ENCODE measurements at regions not wholly inside any gene's neighbourhood (a gene's known extent, or its start where the extent isn't known, plus 50 kb on each side); places are given as distances from the start of the nearest gene placed in this dataset.
A peak's percentile ranks its signal among the peaks of the same experiment; 100 is the strongest.
"Not testable (repeated sequence)": the region's sequence is repeated elsewhere in the genome, so short reads cannot be mapped to it uniquely, and the experiment has no call there.

DNA sequence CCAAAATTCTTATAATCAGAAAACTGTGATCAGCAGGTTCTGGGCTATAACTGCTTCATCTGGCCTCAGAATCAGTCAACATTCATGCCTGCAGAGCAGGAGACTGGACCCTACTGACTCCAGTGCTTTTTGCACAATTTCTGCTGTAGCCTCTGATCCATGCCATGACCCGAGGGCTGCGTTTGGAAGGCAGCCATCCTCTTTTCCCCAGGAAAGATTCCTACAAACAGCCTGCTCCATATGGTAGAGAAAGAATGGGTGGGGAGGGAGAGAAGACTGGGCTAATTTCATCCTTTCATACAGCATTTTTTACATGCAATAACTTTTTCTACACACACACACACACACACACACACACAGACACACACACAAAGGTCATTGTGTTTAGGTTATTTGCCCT is 133.0 kb upstream of the MMADHC start:
- no peak for DNase-seq (ENCODE audit: low read depth, low spot score)

DNA sequence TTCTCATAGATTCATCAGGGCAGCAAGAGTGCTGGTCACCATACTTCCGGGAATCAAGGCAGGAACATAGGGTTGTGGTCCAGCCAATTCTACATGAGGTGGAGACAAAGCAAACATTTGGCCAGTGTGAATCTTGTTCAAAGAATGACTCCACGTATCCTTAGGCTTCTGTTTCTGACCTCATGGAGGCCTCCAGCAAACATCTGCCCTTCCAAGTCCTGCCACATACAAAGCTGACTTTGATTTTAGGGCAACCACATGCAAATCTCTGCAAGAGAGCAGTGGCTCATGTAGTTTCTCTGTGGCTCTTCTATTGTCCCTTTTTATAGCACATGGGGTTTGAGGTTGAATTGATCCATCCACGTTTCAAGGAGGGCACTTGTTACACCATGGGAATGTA is 132.1 kb upstream of the MMADHC start:
- DNase-seq (ENCODE audit: low read depth, low spot score) = no peak

DNA sequence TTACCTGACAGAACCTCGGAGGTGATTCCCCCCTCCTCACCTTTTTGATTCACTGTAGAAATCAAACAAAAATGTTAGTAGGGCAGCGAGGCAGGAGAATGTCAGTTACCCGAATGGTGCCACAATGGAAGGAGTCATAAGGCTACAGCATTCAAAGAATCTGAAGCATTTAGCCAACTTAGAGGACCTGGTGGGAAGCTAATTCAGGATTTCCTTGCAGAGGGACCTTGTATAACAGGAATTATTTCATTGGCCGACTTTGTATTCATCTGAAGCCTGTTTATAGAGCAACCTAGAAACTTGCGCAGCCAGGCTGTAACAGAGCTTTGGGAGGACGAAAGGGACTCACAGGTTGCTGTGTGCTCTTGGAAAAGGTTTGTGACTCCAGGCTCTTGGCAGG is 129.1 kb upstream of the MMADHC start:
- no peak for DNase-seq (ENCODE audit: low read depth, low spot score)

DNA sequence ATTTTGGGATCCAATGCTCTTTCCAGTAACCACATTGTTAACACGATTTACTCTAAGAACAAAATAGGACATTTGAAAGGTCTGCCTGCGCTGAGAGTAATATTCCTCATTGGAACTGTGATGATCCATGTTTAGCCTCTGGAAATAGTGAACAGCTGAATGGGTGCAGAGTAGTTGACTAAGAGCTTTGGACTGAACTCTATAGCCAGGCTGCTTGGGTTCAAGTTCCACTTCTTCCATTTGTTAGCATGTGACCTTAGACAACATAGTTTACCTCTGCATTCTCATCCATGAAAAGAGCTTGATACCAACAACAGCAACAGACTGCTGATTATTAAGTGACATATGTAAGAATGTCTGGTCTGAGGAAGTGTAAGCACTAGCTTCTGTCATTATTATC is 128.3 kb upstream of the MMADHC start:
- no peak for DNase-seq (ENCODE audit: low read depth, low spot score)

DNA sequence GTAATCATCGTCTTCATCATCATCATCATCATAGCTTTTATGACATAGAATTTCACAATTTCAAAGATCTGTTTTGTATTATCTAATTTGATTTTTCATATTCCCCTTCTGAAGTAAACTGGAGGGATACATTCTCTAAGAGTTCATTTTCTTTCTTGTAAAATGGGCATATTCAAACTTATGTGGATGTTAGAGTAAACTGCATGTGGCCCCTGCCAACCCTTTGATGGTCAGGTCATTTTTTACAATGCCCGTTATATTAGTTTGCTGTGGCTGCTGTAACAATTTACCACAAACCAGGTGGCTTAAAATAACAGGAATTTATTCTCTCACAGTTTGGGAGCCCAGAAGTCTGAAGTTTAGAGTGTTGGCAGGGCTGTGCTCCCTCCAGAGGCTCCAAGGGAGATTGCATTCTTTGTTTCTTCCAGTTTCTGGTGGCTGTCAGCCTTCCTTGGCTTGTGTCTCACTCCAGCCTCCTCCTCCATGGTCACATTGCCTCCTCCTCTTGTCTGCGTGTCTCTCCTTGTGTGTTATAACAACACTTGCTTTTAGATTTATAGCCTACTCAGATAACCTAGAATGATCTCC is 127.5 kb upstream of the MMADHC start:
- DNase-seq (ENCODE audit: low read depth, low spot score) = no peak

DNA sequence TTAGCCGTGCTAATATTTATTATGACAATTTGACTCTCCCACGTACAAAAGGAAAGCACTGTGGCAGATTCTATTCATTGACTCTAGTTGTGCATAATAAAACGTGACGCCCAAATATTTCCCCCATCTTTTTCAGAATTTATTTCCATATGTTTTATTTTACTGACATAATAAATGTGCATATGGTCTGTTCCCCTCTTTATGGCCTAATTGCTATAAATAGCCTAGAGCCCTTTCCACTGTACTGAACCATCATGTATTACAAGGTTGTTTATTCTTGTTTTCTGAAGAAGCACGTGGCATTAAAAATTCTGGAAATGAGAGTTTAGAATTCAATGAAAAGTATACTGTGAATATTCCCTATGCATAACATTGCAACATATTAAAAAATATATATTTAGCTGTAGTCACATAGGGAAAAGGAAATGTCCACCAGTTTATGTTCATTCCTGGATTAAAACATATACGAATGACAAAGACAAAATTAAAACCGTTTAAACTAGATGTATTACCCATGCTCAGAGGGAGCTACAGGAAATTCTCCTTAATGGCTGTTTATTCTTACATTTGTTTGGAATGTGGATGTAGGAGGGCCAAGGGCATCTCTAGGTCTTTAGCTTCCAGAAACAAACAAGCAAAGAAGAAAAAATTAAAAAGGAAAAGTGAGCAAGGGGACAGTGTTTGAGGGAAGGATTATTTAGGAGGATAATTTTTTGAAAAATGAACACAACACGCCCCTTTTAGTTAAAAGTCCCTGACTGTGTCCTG is 122.1 kb upstream of the MMADHC start:
- no peak for DNase-seq (ENCODE audit: low read depth, low spot score)

DNA sequence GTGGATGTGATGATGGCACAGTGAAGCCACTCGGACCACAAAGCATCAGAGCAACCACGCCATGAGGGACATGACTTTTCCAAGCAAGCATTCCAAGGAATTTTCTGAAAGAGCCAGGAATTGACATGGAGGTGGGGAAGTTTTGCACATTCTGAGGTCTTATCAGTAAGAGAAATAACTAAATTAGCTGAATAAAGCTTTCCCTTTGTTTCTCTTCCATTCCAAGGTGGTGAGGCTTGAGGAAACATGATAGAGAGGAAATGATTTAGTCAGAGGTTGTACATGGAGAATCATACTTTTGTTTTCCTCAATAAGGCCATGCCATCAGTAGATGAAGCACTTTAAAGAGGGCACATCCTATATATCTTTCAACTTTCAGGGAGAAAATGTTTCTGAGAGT is 115.7 kb upstream of the MMADHC start:
- DNase-seq (ENCODE audit: low read depth, low spot score) = no peak

DNA sequence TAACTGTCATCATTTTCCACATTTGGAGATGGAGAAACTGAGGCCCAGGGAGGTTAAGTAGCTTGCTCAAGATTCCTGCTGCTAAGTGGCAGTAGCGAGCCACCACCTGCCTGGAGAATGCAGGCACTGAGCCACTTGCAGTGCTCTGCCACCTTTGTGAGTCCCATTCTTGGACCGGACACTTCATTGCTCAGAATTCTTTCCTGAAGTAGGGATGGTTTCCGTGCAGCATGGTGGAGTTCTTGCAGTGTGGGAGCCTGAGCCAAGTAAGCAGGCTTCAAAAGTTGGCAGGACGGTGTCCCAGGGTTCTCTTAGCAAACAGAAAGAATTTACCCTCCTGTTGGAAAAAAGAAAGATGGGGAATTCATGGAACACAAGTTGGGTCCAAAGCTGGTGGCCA is 115.0 kb upstream of the MMADHC start:
- no peak for DNase-seq (ENCODE audit: low read depth, low spot score)

DNA sequence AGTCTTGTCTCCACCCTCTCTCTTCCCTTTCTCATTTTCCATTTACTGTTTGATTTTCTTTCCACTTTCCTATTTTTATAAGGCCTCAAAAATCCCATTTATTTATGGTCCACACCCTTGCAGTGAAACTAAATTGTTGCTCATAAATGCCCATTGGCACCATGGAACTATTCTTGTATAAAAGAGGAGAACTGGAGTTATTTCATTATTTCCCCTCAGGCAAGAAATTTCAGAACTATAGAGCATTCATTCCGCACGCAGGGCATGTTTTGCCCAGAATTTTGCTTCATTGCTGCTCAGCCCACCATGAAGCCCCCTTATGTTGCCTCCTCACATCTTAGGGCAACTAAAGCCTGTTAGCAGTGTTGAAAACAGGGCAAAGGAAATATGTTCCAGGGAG is 113.7 kb upstream of the MMADHC start:
- DNase-seq (ENCODE audit: low read depth, low spot score) = no peak

DNA sequence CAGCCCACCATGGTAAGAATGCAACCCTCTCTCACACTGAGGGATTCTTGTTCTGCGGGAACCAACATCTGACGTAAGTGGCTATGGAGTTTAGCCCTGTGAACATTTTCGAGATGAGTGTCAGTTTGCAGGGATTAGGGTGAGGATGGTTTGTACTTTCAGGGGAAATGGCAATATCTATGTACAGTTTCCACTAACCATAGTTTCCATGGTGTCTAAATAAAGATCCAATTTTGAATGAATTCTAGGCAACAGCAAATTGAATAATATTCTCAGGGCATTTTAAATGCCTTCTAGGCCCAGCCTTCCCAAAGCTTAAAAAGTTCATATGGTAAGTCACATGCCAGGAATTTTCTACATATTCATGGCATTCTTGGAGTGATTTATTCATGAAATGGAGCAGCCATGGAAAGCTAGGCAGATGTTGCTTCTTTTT is 105.4 kb upstream of the MMADHC start:
- no peak for DNase-seq (ENCODE audit: low read depth, low spot score)

DNA sequence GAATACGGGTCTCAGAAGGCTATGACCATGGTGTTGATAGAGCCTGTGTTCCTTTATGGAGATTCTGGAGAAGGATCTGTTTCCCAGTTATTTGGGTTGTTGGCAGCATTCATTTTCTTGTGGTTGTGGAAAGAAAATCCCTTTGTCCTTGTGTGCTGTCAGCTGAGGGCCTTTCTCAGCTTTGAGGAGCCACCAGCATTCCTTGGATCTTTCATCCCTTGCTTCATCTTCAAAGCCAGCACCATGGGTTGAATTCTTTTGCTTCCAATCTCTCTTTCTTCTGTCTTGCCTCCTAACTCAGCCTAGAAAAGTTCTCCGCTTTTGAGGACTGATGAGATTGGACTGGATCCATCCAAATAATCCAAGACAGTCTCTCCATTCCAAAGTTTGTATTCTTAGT is 103.2 kb upstream of the MMADHC start:
- DNase-seq (ENCODE audit: low read depth, low spot score) = no peak

DNA sequence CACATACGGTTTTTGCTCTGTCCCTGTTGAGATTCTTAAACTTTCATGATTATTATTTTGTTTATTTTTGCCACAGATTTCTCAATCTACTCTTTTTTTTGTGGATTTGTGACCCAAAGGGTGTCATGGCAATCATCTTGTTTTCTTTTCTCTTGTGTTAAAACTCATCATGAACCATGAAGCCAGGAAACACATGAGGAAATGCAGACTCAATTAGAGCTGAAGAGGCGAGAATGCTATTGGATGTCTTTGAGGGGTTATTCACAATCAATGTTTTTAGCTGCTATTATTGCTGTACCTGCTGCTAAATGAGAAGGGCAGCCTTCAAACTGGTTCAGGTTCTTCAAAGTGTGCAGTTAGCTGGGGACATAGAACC is 99.5 kb upstream of the MMADHC start:
- no peak for DNase-seq (ENCODE audit: low read depth, low spot score)

DNA sequence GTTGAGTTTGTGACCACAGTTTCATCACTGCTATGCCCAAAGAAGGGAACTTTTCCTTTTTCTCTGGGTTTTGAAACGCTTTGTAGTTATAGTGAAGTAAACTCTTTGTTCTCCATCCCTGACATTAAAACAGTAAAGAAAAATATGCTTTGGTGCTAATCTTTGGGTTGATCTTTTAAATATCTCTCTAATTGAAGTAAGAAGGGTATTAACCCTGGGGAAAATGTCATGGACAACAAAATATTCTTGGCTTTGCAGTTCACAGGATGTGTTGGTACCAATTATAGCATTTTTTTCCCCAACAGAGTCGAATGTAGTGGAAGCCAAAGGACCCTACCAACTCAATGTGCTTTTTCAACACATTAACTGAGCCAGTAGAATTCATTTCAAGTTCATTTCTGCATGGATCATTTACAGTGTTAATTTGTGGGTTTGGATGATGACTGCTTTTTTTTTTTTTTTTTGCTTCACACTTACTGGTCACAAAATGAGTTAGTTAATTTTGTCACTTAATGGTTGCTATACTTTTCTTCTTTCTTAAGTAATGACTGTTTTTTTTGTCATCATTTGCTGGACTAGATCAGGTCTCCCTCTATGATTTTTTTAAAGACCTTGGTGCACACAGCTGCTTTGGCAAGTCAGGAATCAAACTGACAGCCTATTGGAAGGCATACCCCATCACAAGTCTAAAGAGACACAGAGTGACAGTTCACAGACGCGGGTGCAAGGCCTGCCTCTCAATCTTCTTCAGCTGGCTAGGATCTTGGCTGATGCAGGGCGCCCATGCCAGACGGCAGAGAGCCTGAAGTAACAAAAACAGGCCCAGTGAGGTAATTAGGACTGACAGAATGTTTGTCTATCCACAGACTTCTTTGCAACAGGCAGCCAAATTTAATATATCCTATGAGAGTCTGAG is 98.8 kb upstream of the MMADHC start:
- DNase-seq (ENCODE audit: low read depth, low spot score) = no peak

DNA sequence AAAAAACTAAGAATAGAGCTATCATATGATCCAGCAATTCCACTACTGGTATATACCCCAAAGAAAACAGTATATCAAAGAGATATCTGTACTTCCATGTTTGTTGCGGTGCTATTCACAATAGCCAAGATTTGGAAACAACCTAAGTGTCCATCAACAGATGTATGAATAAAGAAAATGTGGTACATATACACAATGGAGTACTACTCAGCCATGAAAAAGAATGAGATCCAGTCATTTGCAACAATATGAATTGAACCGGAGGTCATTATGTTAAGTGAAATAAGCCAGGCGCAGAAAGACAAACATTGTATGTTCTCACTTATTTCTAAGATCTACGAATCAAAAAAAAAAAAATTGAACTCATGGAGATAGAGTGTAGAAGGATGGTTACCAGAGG is 97.8 kb upstream of the MMADHC start:
- not testable (repeated sequence) for DNase-seq (ENCODE audit: low read depth, low spot score)

DNA sequence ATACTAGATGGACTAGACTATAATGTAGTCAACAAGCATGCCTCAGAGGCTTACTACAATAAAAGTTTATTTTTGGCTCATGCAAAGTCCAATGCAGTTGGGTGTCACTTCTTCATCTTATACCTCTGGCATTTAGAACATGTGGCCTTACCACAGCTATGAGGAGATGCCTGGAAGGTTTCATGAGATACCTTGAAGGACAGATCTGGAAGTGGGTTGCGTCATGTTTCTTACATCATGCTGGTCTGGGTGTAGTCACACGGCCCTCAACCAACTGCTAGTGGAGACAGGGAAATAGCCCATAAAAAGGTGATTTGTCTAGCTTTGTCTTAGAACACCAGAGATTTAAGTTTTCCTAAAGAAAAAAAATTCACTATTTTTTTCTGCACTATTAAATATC is 91.7 kb upstream of the MMADHC start:
- DNase-seq (ENCODE audit: low read depth, low spot score) = no peak

DNA sequence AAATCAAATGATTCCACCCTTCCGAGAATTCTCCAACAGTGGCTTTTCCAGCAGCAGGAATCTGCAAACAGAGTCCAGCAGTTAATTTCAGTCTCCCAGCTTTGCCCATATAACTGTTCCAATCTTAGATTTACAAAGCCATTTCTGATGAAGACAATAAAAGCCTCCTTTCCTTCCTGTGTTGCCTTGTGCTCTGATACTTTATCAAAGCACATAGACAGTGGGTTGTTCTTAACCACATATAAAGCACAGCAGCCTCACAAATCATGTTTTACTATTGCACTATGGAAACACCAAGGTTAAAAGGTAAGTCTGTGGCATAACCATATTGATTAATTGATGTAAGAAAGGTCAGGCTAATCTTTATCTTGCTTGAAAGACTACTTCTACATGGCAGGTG is 89.8 kb upstream of the MMADHC start:
- no peak for DNase-seq (ENCODE audit: low read depth, low spot score)

DNA sequence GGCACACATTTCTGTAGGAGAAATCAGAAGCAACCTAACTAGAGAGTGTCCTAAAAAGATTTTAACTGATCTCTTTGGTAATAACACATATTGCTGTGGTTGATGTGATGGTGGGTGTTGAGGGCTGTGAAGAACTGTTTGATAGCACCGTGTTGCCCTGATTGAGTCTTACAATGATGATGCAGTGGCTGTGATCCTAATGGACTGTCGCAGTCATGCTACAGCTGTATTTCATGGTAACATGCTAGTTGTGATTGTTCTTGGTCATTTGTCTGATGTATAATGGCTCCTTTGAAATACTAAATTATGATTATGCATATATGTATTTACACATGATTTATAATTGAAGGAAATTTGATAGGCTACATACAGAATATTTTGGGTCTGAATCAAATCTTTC is 82.5 kb upstream of the MMADHC start:
- no peak for DNase-seq (ENCODE audit: low read depth, low spot score)

DNA sequence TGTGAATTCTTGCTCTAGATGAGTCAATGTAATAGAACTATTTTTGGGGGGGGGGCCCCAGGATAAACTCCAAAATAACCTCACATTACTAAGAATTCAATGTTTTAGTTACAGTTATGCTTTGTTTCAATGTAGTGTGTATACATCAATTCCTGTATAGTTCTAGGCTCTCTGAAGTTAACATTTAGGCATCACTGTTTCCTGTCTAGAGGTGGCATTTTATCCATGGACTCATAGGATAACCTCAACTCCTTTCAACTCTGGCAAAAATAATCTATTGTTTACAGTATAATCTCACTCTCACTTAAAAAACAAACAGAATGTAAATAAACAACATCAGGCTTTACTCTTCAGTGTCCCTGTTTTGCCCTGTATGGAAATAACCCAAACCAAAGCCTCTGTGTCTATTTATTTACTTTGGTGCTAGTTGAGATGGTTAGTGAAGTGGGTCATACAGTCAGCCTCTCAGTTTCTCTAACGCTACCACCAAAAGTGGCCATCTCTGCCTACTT is 79.3 kb upstream of the MMADHC start:
- DNase-seq (ENCODE audit: low read depth, low spot score) = no peak

DNA sequence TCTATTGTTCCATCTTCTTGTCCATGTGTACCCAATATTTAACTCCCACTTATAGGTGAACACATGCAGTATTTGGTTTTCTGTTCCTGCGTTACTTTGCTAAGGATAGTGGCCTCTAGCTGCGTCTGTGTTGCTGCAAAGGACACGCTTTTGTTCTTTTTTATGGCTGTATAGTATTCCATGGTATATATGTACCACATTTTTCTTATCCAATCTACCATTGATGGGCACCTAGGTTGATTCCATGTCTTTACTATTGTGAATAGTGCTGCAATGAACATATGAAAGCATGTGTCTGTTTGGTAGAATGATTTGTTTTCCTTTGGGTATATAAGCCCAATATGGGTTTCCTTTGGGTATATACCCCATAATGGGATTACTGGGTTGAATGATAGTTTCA is 77.3 kb upstream of the MMADHC start:
- DNase-seq (ENCODE audit: low read depth, low spot score) = no peak

DNA sequence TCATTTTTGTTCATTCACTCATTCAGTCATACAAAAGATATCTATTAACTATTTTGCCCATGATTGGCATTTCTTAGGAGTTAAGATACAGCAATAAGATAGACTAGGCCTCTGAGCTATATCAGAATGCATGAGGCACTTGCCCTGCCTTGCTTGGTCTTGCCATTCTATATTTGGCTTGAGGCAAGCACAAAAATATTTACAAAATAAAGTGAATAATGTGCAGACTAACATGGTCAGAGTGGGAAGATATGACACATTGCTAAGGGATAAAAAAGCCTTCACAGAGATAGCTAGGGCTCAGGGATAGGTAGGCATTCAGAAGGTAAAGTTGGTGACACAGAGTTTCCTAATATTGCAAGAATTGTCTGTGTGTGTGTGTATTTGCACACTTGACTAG is 75.0 kb upstream of the MMADHC start:
- DNase-seq (ENCODE audit: low read depth, low spot score) = no peak

DNA sequence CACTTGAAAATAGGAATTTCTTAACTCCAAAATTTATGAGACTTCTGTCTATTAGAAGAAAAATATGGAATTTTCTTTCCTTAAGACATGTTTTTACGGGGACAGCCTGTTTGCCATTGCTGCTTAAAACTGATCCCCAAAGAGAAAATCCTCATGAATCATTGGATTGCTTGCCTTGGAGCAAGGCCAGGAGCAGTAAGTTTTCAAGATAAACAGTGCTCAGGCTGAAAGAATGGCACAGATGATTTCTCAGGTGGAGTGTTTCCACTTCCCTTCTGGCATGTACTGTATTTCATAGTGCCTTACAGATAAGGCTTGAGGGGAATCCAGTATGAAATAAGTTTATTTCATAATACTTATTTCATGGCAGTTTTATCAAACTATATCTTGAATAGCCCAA is 74.3 kb upstream of the MMADHC start:
- peak; percentile 69 for DNase-seq (ENCODE audit: low read depth, low spot score)

DNA sequence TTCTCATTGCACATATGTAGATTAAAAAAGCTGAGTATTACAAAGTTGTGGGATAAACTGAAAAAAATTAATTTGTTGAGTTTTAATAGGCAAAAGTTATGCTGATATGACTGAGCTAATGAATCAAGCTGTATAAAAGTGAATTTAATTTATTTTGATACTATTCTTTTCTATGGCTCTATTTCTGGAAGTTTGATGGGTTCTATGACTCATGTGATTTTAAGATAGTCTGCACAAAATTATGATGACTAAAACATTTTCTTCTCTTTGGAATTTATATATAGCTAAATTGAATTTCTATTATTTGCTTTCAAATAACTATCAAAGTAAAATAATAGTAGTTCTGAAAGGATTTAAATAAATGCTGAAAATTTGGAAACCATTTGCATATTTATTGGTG is 71.0 kb upstream of the MMADHC start:
- no peak for DNase-seq (ENCODE audit: low read depth, low spot score)

All from smooth muscle cell of the brain vasculature (primary cell).